Fibroblast of skin of right biceps (primary cell): ENCODE measurements at regions not wholly inside any gene's neighbourhood (a gene's known extent, or its start where the extent isn't known, plus 50 kb on each side); places are given as distances from the start of the nearest gene placed in this dataset.
"Not testable (repeated sequence)": the region's sequence is repeated elsewhere in the genome, so short reads cannot be mapped to it uniquely, and the experiment has no call there.

Experiments
- DNase-seq: peaks from one replicate; pipeline ENCODE4 v3.0.0-alpha.2; 2013

DNA sequence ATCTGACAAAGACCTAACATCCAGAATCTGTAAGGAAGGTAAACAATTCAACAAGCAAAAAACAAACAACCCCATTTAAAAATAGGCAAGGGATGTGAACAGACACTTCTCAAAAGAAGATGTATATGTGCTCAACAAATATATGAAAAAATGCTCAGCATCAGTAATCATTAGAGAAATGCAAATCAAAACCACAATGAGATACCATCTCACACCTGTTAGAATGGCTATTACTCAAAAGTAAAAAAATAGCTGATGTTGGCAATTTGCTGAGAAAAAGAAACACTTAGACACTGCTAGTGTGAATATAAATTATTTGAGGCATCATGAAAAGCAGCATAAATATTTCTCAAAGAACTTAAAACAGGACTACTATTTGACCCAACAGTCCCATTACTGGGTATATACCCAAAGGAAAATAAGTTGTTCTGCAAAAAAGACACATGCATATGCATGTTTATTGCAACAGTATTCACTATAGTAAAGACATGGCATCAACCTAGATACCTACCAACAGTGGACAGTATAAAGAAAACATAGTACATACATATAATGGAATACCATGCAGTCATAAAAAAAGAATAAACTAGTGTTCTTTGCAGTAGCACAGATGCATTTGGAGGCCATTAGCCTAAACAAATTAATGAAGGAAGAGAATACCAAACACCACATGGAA is 980.1 kb downstream of the KCNMA1 start:
- DNase-seq, result no peak

DNA sequence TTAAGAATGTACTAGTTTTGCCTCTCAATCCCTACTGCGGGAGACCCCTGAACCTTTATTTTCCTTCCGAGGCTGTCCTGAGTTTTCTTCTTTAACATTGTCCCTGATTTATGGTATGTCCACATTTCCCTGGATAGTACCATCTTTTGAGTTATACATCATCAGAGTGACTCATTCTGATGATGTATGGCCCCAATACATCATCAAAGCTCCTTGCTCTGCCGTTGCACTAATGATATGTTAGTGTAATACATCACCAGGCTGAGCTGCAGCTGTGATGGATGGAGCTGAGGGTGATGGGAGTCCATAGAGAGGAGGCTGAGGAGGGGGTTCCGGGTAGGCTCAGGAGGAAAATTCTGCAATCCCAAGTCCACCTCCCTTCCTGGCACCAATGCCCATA is 986.5 kb downstream of the KCNMA1 start:
- peak; percentile 51 for DNase-seq

DNA sequence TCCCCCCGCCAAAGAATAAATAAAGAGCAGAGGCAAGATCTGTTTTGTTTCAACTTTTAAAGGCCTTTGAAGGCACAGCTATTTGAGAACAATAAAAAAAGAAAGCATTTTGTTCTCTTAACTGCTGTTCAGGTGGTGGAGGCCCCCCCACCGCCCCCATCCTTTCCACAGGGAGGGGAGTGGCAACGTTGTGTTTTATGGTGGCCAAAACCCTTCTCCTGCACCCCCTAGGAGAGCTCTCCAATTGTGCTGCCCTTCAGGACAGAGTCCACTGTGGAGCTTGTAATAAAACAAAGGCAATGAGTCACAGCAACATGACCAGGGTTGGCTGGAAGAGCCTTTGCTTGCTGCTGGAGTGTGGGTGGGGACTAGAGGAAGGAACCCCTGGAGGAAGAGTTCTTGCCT is 987.9 kb downstream of the KCNMA1 start:
- peak; percentile 80 for DNase-seq

- no peak for DNase-seq
Measured at GRCh38 chr10:76649254-76649653, 988.4 kb downstream of the KCNMA1 start.

DNA sequence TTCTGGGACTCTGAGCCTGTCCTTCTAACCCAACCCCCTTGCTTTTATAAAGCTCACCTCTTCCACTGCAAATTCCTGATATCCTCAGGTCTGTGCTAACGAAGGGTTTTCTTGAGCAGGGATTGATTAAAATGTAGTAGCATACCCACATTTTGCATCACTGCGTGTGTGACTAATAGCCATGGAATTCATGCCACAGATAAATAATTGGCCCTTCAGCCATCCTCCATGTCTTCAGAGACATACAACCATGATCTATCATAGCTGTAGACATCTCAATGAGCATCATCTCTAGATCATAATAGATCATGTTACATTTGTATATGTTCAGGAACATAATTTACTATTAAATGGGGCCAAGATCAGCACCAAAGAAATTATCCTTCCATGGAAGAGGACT is 990.3 kb downstream of the KCNMA1 start:
- peak; percentile 84 for DNase-seq

DNA sequence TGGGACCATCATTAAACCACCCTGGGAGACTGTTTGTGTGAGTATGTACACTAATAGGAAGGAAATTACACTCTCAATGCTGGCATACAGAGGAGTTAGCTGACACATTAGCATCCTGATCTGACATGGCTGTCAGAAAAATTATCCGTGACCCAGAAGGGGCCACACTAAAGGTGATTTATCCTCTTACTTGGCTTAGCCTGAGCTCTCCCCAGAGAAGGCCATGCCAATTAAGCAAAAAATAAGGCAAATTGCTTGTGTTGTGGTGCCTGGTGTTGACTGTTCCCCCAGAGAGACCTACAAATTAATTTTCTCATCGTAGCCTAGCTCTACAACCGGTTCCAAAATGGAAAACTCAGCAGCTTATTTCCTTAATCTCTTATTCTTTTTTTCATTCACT is 992.3 kb downstream of the KCNMA1 start:
- no peak for DNase-seq

DNA sequence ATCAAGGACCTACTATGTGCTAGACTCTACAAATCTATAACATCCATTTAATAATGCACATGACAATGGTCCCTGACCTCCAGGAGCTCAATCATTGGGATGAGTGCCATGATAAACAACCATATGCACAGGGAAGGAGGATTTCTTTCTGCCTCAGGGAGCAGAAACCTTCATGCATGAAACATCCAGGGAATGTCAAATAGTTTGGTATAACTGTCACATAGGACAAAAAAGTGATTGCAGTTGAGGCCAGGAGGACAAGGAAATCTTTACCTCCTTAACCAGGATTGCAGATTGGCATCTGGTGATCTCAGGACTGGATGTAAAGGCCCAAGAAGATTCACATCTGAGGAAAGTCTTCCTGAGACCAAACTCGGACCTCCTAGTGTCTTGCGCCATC is 993.1 kb downstream of the KCNMA1 start:
- peak; percentile 13 for DNase-seq

DNA sequence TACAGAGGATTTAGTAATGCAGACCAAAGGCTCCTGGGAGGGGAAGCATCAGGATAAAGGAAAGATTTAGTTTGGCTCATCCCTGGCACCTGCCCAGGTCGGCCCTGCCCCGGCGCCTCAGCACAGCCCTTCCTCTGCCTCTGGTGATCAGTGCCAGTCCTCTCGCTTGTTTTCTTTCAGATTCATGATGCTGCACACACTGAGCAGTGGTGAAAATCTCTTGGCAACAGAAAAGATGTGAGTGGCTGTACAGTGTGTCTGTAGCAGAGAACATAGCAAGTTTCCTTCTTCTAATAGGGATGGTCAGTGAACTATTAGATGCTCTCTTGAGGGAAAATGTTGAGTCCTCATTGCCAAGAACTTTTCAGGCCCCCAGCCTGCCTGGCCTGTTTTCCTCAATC is 994.1 kb downstream of the KCNMA1 start:
- no peak for DNase-seq

DNA sequence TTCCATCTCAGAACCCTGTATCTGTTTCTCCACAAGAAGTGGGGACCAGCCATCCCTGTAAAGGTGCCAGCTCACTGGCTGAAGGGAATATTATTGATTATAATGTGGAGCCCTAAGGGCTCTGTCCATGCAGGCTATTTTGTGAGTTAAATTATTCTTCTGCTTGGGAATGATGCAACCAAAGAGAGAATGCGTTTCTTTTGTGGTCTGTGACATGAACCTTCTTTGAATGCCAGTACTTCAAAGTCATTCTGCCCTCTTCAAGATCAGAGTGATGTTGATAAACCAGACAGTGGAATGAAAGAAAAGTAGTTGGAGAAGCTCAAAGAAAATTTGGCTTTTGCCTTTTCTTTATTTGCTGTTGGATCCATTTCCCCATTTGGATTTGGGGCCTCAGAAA is 995.2 kb downstream of the KCNMA1 start:
- no peak for DNase-seq

GRCh38 chr10:76641215-76641614 is 996.4 kb downstream of the KCNMA1 start:
- no peak for DNase-seq

DNA sequence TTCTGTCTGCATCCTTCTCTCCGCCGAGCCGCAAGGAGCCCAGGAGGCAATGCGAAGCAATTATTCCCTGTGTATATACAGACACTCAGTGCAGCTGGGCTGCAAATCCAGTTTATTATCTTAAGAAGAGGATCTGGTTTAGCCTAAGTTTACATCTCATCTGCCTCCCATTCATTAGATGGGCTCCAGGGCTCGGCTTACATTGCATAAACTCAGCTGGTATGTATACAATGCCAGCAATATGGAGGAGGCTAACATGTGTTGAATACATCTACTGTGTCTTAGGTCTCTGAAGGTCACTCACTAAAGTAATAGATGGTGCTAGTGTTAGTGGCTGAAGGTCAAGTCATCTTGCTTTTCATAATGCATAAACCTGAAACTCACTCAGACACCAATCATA is 996.8 kb downstream of the KCNMA1 start:
- DNase-seq, result no peak

GRCh38 chr10:76632767-76633051 is 1004.9 kb downstream of the KCNMA1 start:
- DNase-seq, result no peak

- peak; percentile 11 for DNase-seq
Measured at GRCh38 chr10:76631884-76632766, 1005.5 kb downstream of the KCNMA1 start.

DNA sequence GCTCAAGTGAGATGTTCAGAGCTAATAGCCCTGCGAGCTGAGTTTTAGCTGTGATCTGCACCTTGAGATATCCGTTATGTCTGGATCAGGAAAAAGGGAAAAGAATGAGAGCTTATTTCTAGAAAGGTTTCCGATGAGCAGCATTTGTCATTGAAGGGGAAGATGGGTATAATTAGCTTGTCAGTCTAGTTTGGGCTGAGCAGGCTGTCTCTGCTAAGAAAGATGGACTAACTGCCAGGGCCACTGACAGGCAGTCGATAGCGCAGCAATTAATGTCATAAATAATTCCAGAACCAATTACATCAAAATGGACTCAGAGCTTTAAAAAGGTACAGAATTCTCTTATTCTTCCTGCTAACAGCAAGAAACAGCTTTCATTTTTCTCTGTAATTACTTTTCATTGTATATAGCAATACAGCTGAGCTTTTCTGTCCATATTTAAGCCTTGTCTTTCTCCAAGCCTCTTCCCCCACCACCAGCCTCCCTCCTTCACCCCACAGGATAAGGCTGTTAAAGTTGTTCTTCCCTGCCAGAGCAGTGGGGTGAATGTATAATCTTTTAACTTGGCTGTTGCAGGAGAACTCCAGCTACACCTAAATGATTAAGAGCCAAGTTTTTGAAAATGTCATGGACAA is 1006.5 kb downstream of the KCNMA1 start:
- DNase-seq, result no peak

DNA sequence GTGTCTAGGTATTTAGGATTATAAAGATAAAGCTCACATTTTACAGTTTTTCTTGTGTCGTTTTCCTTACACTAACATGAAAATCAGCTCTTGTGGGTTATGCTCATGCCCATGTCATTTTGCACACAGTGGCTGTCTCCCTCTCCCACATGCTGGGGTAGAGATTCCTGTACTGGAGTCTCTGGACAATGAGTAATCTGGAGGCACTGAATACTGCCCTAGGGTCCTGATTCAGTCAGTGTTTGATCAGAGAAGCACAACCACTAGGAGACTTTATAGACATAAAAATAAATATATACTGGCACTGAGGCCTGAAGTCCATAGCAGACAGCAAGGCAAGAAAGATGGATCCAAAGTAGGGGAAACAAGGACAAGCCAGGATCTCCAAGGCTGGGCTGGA is 1008.8 kb downstream of the KCNMA1 start:
- DNase-seq, result no peak

DNA sequence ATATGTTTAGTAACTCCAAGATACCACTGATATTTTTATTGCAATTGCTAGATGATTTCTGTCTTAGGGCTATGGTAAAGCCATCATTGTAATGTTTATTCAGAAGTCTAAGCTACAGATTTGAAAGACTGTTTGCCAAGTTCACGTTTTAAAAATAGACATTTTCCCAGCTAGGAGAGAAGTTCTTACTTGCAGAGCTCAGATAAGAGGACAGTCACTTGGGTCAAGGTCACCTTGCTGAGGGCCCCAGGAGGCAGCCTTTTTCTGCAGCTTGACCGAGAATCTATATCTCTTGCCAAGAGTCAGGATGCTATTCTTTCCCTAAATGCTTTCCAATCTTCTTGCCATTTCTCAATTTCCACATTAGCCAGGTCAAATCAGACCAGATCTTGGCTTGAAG is 1011.2 kb downstream of the KCNMA1 start:
- no peak for DNase-seq

DNA sequence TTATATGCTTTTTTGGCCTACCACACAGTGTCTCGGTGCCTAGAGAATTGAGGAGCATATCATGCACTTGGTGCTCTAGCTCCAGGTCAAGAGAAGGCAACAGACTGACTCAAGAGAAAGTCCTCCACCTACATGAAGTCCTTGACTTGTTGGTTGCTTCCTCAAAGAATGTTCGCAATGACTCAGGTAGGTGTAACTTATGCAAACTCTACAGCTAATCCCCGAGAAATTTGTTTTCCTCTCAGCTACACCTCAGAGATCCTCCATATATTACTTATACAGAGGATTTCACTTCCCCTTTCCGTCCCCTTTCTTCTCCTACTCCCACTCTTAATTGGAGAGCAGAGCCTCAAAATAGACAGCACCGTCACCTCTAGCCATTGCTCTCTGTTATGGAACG is 1013.1 kb downstream of the KCNMA1 start:
- DNase-seq, result no peak

DNA sequence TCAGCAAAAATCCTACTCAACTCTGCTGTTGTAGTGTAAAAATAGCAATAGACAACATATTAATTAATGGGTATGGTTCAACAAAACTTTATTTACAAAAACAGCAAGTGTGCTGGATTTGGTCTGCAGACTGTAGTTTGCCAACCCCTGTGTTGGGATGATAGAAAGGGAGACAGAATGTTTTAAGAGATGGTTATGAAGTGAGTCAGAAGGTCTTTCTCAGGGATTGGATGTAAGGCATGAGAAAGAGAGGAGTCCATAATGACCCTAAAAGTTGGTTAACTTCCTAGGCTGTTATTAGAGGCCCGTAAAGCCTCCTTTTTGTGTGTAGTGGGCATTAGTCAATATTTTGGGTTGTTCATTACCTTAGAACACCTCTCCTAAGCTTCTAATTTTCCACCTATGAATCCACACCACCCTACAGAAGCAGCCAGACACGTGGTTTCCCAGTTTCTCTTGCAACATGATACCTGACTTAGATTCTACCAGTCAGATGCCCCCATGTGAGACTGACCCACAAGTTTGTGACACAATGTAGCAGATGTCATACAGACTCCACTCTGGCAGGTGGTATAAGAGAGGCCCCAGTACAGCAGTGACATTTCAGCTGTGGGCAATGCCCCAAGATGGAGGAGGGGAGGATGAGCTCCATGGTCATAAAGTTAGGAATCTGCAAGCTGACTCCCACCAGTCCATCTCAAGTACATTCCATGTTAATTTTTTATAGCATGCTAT is 1015.6 kb downstream of the KCNMA1 start:
- DNase-seq, result no peak

DNA sequence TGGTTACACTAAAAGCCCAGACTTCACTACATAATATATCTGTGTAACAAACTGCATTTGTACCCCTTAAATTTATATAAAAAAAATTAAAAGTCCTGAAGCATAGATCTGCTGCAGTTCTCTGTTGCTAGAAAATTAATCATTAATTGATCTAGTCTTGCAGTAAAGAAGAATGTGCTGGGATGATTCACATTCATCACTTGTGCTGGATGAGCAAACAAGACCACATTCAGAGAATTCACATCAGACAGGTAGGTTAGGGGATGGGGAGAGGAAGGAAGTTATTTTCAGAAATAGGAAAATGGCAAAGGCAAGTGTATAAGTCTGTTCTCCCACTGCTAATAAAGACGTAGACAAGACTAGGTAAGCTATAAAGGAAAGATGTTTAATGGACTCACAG is 1019.0 kb downstream of the KCNMA1 start:
- no peak for DNase-seq

DNA sequence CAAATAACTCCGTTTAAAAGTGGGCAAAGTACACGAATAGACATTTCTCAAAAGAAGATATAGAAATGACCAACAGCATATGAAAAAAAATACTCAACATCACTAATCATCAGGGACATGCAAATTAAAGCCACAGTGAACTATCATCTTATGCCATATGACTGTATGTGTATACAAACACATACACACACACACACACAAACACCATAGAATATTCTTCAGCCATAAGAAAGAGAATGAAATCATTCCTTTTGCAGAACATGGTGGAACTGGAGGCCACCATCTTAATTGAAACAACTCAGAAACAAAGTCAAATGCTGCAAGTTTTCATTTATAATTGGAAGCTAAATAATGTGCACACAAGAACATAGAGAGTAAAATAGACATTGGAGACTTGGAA is 1019.4 kb downstream of the KCNMA1 start:
- DNase-seq, result no peak

- not testable (repeated sequence) for DNase-seq
Measured at GRCh38 chr10:76616666-76617065, 1020.9 kb downstream of the KCNMA1 start.

- DNase-seq, result no peak
Measured at GRCh38 chr10:76615049-76615448, 1022.6 kb downstream of the KCNMA1 start.
